ENCODE measurements at regions not wholly inside any gene's neighbourhood (a gene's known extent, or its start where the extent isn't known, plus 50 kb on each side); places are given as distances from the start of the nearest gene placed in this dataset.

- CTCF ChIA-PET: no interaction called here
- Histone ChIP-seq H3K4me1 (ENCODE audit: control insufficient read depth in 1 of 2, extremely low read depth in 1 of 2, insufficient read depth in 2 of 2, low read length in 2 of 2) (no peaks in the 10 kb centered on the region), H3K36me3 (ENCODE audit: control insufficient read depth in 2 of 2, extremely low read depth in 1 of 2, insufficient read depth in 1 of 2, low read length in 1 of 2) (no peaks in the 10 kb centered on the region), H3K27ac (ENCODE audit: low read length) (no peak overlapping the region), H3K9me3 (no peaks in the 10 kb centered on the region), H3K4me3 (ENCODE audit: control insufficient read depth in 1 of 2, extremely low read depth in 1 of 2, low read length in 1 of 2) (no peak overlapping the region), H3K27me3 (replicated peaks in 1 of 2; ENCODE audit: control insufficient read depth in 2 of 2, extremely low read depth in 1 of 2, insufficient read depth in 2 of 2, low read length in 1 of 2) (peaks cover 0 to 12% of the 10 kb centered on the region in 2 experiments)
- no peaks in the 10 kb centered on the region for H3K36me3 Mint-ChIP-seq
- ATAC-seq (replicated peaks in 1 of 4): no peak
- DNase-seq: no peak
- no peak overlapping the region for H3K4me3 Mint-ChIP-seq
- WGBS (ENCODE audit: insufficient coverage): 77% methylated on average over 15 of the region's 20 CpGs
- POLR2A ChIA-PET: no interaction called here
- H3K4me1 Mint-ChIP-seq: no peaks in the 10 kb centered on the region
- no peaks in the 10 kb centered on the region for H3K9me3 Mint-ChIP-seq
- peaks cover 9 to 16% of the 10 kb centered on the region in 2 donors for H3K27me3 Mint-ChIP-seq
- no peak overlapping the region for H3K27ac Mint-ChIP-seq
Measured at GRCh38 chr10:124166431-124167125, 73.2 kb upstream of the CHST15 start.

GRCh38 chr10:124165827-124166226 lies 72.4 kb upstream of the CHST15 start:
- no peaks in the 10 kb centered on the region for H3K4me1 Mint-ChIP-seq
- no peak overlapping the region for H3K4me3 Mint-ChIP-seq
- H3K27me3 Mint-ChIP-seq: peaks cover 13 to 19% of the 10 kb centered on the region in 2 donors
- Histone ChIP-seq H3K4me1 (ENCODE audit: control insufficient read depth in 1 of 2, extremely low read depth in 1 of 2, insufficient read depth in 2 of 2, low read length in 2 of 2) (no peaks in the 10 kb centered on the region), H3K9me3 (no peaks in the 10 kb centered on the region), H3K27me3 (replicated peaks in 1 of 2; ENCODE audit: control insufficient read depth in 2 of 2, extremely low read depth in 1 of 2, insufficient read depth in 2 of 2, low read length in 1 of 2) (peaks cover 0 to 15% of the 10 kb centered on the region in 2 experiments), H3K36me3 (ENCODE audit: control insufficient read depth in 2 of 2, extremely low read depth in 1 of 2, insufficient read depth in 1 of 2, low read length in 1 of 2) (no peaks in the 10 kb centered on the region), H3K4me3 (ENCODE audit: control insufficient read depth in 1 of 2, extremely low read depth in 1 of 2, low read length in 1 of 2) (no peak overlapping the region), H3K27ac (ENCODE audit: low read length) (no peak overlapping the region)
- no CpG with 5 or more reads among the region's 3 CpGs for WGBS (ENCODE audit: insufficient coverage)
- H3K27ac Mint-ChIP-seq: no peak overlapping the region
- ATAC-seq (replicated peaks in 1 of 4) (no peak), DNase-seq (no peak)
- no peaks in the 10 kb centered on the region for H3K9me3 Mint-ChIP-seq
- no peaks in the 10 kb centered on the region for H3K36me3 Mint-ChIP-seq
- CTCF ChIA-PET: no interaction called here
- POLR2A ChIA-PET: no interaction called here

GRCh38 chr10:124165311-124165710 lies 71.9 kb upstream of the CHST15 start:
- DNase-seq: no peak
- H3K9me3 Mint-ChIP-seq: no peaks in the 10 kb centered on the region
- ATAC-seq (replicated peaks in 1 of 4): no peak
- 93% methylated on average over 8 of the region's 8 CpGs for WGBS (ENCODE audit: insufficient coverage)
- no peak overlapping the region for H3K4me3 ChIP-seq (ENCODE audit: control insufficient read depth in 1 of 2, extremely low read depth in 1 of 2, low read length in 1 of 2)
- ChIA-PET CTCF (no interaction called here), POLR2A (no interaction called here)
- H3K27me3 ChIP-seq (replicated peaks in 1 of 2; ENCODE audit: control insufficient read depth in 2 of 2, extremely low read depth in 1 of 2, insufficient read depth in 2 of 2, low read length in 1 of 2): peaks cover 0 to 15% of the 10 kb centered on the region in 2 experiments
- no peaks in the 10 kb centered on the region for H3K9me3 ChIP-seq
- no peaks in the 10 kb centered on the region for H3K36me3 Mint-ChIP-seq
- no peak overlapping the region for H3K27ac Mint-ChIP-seq
- no peaks in the 10 kb centered on the region for H3K4me1 ChIP-seq (ENCODE audit: control insufficient read depth in 1 of 2, extremely low read depth in 1 of 2, insufficient read depth in 2 of 2, low read length in 2 of 2)
- H3K27me3 Mint-ChIP-seq: peaks cover 13 to 22% of the 10 kb centered on the region in 2 donors
- no peaks in the 10 kb centered on the region for H3K36me3 ChIP-seq (ENCODE audit: control insufficient read depth in 2 of 2, extremely low read depth in 1 of 2, insufficient read depth in 1 of 2, low read length in 1 of 2)
- no peaks in the 10 kb centered on the region for H3K4me1 Mint-ChIP-seq
- H3K4me3 Mint-ChIP-seq: no peak overlapping the region
- H3K27ac ChIP-seq (ENCODE audit: low read length): no peak overlapping the region

GRCh38 chr10:124164264-124164663 lies 70.9 kb upstream of the CHST15 start:
- Histone ChIP-seq H3K27me3 (replicated peaks in 1 of 2; ENCODE audit: control insufficient read depth in 2 of 2, extremely low read depth in 1 of 2, insufficient read depth in 2 of 2, low read length in 1 of 2) (peaks cover 0 to 19% of the 10 kb centered on the region in 2 experiments), H3K9me3 (no peaks in the 10 kb centered on the region), H3K27ac (ENCODE audit: low read length) (no peak overlapping the region), H3K4me3 (ENCODE audit: control insufficient read depth in 1 of 2, extremely low read depth in 1 of 2, low read length in 1 of 2) (no peak overlapping the region), H3K4me1 (ENCODE audit: control insufficient read depth in 1 of 2, extremely low read depth in 1 of 2, insufficient read depth in 2 of 2, low read length in 2 of 2) (no peaks in the 10 kb centered on the region), H3K36me3 (ENCODE audit: control insufficient read depth in 2 of 2, extremely low read depth in 1 of 2, insufficient read depth in 1 of 2, low read length in 1 of 2) (no peaks in the 10 kb centered on the region)
- ATAC-seq (replicated peaks in 1 of 4) (no peak), DNase-seq (no peak)
- H3K4me1 Mint-ChIP-seq: no peaks in the 10 kb centered on the region
- H3K27me3 Mint-ChIP-seq: peaks cover 13 to 22% of the 10 kb centered on the region in 2 donors
- H3K27ac Mint-ChIP-seq: no peak overlapping the region
- H3K4me3 Mint-ChIP-seq: no peak overlapping the region
- no CpG with 5 or more reads among the region's 2 CpGs for WGBS (ENCODE audit: insufficient coverage)
- H3K36me3 Mint-ChIP-seq: no peaks in the 10 kb centered on the region
- no peaks in the 10 kb centered on the region for H3K9me3 Mint-ChIP-seq
- ChIA-PET POLR2A (no interaction called here), CTCF (no interaction called here)

- no peaks in the 10 kb centered on the region for H3K36me3 Mint-ChIP-seq
- H3K4me1 Mint-ChIP-seq: no peaks in the 10 kb centered on the region
- 94% methylated on average over 3 of the region's 6 CpGs for WGBS (ENCODE audit: insufficient coverage)
- Histone ChIP-seq H3K9me3 (no peaks in the 10 kb centered on the region), H3K4me1 (ENCODE audit: control insufficient read depth in 1 of 2, extremely low read depth in 1 of 2, insufficient read depth in 2 of 2, low read length in 2 of 2) (no peaks in the 10 kb centered on the region), H3K27me3 (replicated peaks in 1 of 2; ENCODE audit: control insufficient read depth in 2 of 2, extremely low read depth in 1 of 2, insufficient read depth in 2 of 2, low read length in 1 of 2) (peaks cover 0 to 19% of the 10 kb centered on the region in 2 experiments), H3K36me3 (ENCODE audit: control insufficient read depth in 2 of 2, extremely low read depth in 1 of 2, insufficient read depth in 1 of 2, low read length in 1 of 2) (no peaks in the 10 kb centered on the region), H3K4me3 (ENCODE audit: control insufficient read depth in 1 of 2, extremely low read depth in 1 of 2, low read length in 1 of 2) (no peak overlapping the region), H3K27ac (ENCODE audit: low read length) (no peak overlapping the region)
- CTCF ChIA-PET: no interaction called here
- POLR2A ChIA-PET: no interaction called here
- peaks cover 14 to 22% of the 10 kb centered on the region in 2 donors for H3K27me3 Mint-ChIP-seq
- DNase-seq: no peak
- H3K9me3 Mint-ChIP-seq: peaks cover 0 to under 1% (median 0%) of the 10 kb centered on the region in 3 donors
- H3K27ac Mint-ChIP-seq: no peak overlapping the region
- no peak overlapping the region for H3K4me3 Mint-ChIP-seq
- ATAC-seq (replicated peaks in 1 of 4): no peak
Measured at GRCh38 chr10:124162774-124163354, 69.5 kb upstream of the CHST15 start.

GRCh38 chr10:124162136-124162535 lies 68.7 kb upstream of the CHST15 start:
- ChIA-PET POLR2A (no interaction called here), CTCF (no interaction called here)
- no peaks in the 10 kb centered on the region for H3K4me1 Mint-ChIP-seq
- no peak for ATAC-seq (replicated peaks in 1 of 4)
- H3K4me1 ChIP-seq (ENCODE audit: control insufficient read depth in 1 of 2, extremely low read depth in 1 of 2, insufficient read depth in 2 of 2, low read length in 2 of 2): no peaks in the 10 kb centered on the region
- H3K4me3 Mint-ChIP-seq: no peak overlapping the region
- no peak overlapping the region for H3K27ac Mint-ChIP-seq
- peaks cover 0 to 19% of the 10 kb centered on the region in 2 experiments for H3K27me3 ChIP-seq (replicated peaks in 1 of 2; ENCODE audit: control insufficient read depth in 2 of 2, extremely low read depth in 1 of 2, insufficient read depth in 2 of 2, low read length in 1 of 2)
- H3K4me3 ChIP-seq (ENCODE audit: control insufficient read depth in 1 of 2, extremely low read depth in 1 of 2, low read length in 1 of 2): no peak overlapping the region
- 84% methylated on average over 4 of the region's 6 CpGs for WGBS (ENCODE audit: insufficient coverage)
- no peaks in the 10 kb centered on the region for H3K36me3 ChIP-seq (ENCODE audit: control insufficient read depth in 2 of 2, extremely low read depth in 1 of 2, insufficient read depth in 1 of 2, low read length in 1 of 2)
- no peak for DNase-seq
- peaks cover 16 to 22% of the 10 kb centered on the region in 2 donors for H3K27me3 Mint-ChIP-seq
- H3K9me3 Mint-ChIP-seq: peaks cover 0 to 4% (median 0%) of the 10 kb centered on the region in 3 donors
- no peaks in the 10 kb centered on the region for H3K9me3 ChIP-seq
- no peaks in the 10 kb centered on the region for H3K36me3 Mint-ChIP-seq
- H3K27ac ChIP-seq (ENCODE audit: low read length): no peak overlapping the region

All from T-cell (primary cell).